ENCODE measurements at regions not wholly inside any gene's neighbourhood (a gene's known extent, or its start where the extent isn't known, plus 50 kb on each side); places are given as distances from the start of the nearest gene placed in this dataset.

DNA sequence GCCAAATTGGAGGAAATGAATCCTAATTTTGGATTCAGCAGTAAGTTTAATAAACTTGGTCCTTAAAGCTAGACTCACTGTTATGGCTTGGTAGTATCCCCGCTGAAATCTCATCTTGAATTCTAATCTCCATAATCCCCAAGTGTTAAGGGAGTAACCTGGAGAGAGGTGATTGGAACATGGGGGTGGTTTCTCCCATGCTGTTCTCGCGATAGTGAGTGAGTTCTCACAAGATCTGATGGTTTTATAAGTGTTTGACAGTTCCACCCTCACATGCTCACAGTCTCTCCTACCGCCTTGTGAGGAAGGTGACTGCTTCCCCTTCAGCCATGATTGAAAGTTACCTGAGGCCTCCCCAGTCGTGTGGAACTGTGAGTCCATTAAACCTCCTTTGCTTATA lies 824.5 kb upstream of the WWC1 start:
- no peak for DNase-seq (ENCODE audit: low read depth in 3 of 3)

DNA sequence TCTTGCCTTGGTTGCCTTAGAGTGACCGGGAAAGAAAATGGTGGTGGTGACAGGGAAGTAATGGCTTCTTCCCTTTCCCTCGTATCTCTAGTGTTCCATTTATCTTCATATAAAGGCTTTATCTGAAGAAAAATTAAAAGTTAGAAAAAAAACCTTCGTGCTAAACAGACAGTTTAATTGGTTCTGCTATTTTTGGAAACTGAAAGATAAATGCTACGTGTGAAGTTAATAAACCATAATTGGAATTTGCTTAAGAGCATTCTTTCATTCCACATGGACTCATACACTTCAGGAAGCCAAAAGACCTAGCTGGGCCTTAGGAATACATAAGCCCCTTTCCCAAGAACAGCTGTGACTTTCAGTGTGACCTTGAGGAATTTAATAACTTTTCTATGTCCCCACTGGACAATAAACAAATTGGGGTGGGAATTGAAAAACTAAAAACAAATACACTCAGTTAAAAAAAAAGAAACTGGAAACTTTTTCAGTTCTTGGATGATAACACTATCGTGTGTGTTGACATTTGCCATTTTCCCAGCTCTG lies 818.8 kb upstream of the WWC1 start:
- DNase-seq (ENCODE audit: low read depth in 3 of 3): no peak

DNA sequence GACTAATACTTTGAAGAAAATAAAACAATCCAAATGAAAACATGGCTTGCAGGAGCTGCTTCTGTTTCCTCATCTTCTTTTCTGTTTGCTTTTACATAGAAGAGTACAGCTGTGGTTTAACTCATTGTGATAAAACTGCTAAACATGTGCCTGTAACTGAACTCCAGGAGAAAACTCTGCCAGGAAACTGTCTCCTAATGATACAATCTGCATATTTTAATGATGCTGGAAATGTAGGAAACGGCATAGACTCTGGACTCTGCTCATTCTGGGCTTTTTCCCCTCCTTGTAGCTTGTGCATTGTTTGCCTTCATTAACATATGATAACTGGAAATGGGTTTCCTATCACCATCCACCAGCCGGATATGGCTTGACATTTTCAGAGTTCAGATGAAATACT lies 813.3 kb upstream of the WWC1 start:
- no peak for DNase-seq (ENCODE audit: low read depth in 3 of 3)

DNA sequence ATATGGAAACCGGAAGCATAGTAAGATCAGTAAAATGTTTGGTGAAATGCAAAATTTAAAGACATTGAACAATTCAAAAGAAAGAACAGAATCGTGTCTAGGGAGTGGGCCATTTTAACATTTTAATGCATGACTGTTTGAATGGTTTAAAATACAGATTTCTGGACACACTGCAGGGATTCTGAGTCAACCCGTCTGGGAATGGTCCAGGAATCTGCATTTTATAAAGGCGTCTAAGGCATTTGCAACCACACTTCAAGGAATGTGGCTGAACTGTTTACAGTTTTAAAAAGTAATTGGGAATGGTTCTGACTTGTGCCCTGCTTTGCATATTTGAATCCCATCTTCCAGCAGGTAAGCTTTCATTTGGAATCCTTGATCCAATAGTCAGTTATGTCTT lies 811.7 kb upstream of the WWC1 start:
- DNase-seq (ENCODE audit: low read depth in 3 of 3): no peak

DNA sequence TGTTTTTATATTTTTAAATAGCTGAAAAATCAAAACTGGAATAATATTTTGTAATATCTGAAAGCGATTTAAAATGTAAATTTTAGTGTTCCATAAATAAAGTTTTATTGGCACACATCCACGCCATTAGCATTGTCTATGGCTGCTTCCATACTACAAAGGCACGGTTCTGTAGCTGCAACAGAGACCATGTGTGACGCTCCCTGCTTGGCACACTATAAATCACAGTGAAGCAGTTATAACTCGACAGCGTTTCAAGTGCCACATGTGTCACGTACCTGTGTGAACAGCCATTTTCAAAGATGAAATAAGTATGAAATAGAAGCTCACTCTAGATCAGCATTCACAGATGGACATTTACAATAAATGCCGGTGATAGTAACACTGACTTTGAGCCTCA lies 810.1 kb upstream of the WWC1 start:
- DNase-seq (ENCODE audit: low read depth in 3 of 3): no peak

DNA sequence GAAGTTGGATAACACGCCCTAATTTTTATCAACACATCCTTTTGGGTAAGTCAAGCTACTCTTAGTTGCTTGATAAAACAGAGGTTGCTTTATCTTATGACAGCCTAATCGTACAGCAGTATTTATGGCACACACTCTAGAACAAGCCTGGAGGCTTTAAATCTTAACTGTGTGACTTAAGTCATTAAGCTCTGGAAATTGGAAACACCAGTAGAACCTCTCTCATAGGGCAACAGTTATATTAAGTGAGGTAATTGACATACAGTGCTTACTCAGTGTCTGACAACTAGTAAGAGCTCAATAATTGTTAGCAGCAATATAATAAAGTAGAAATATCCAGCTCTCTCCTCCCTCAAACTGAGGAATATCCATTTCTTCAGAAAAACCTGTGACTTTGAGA lies 808.9 kb upstream of the WWC1 start:
- DNase-seq (ENCODE audit: low read depth in 3 of 3): no peak

DNA sequence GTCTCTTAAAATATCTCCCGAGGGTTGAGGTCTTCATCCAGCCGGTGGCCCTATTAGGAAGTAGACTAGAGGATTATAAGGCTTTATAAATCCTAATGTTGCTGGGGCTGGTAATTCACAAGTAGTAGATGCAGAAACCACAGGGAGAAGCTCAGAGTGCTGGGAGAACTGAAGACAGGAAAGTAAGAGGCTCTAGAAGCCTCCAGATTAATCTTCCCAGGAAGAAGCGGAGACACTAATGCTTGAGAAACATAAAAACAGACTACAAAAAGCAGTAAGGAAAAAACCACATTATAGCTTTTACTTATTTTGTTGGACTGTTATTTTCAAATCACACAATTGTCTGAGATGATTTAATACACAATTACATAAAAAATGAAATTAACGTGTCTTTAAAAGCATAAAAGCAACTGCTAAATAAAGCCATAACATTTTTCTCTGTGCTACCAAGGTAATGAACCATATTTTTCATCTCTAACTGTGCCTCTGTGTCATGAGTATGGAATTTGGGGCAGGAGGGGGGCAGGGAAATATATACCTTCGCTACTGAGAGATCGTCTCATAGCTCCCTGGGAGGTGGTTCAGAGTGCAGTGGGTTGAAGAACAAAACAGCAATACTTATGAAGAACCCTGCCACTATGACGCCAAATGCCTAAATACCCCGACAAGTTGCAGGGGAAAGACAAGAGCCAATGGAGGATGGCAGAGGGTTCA lies 806.2 kb upstream of the WWC1 start:
- no peak for DNase-seq (ENCODE audit: low read depth in 3 of 3)

DNA sequence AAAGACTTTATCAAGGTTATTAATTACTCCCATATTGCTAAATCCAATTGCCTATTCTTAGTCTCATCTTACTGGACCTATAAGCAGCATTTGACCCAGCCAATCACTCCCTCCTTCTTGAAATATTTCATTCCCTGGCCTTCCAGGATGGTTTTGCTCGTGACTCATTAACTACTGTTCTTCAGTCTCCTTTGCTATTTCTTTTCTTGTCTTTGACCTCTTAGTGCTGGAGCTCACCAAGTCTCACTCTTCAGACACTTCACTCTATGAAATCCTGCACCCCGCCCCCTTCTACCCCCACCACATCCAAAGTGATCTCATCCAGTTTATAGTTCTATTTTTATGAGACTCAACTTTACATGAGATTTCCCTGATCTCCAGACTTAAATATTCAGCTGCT lies 803.1 kb upstream of the WWC1 start:
- no peak for DNase-seq (ENCODE audit: low read depth in 3 of 3)

DNA sequence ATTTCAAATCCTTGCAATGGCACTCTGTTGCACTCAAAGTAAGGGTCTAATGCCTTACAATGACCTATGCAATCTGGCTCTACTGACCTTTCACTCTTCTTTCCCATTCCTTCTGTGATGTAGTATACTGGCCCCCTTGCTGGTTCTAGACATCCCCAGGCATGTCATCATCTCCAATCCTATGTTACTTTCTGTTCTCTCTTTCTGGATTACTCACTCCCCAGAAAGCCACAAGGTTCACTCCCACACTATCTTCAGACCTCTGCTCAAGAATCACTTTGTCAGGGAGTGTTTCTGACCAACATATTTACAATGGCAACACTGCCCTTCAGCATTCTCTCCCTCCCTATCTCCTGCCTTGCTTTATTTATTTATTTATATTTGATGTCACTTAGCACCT lies 802.2 kb upstream of the WWC1 start:
- no peak for DNase-seq (ENCODE audit: low read depth in 3 of 3)

DNA sequence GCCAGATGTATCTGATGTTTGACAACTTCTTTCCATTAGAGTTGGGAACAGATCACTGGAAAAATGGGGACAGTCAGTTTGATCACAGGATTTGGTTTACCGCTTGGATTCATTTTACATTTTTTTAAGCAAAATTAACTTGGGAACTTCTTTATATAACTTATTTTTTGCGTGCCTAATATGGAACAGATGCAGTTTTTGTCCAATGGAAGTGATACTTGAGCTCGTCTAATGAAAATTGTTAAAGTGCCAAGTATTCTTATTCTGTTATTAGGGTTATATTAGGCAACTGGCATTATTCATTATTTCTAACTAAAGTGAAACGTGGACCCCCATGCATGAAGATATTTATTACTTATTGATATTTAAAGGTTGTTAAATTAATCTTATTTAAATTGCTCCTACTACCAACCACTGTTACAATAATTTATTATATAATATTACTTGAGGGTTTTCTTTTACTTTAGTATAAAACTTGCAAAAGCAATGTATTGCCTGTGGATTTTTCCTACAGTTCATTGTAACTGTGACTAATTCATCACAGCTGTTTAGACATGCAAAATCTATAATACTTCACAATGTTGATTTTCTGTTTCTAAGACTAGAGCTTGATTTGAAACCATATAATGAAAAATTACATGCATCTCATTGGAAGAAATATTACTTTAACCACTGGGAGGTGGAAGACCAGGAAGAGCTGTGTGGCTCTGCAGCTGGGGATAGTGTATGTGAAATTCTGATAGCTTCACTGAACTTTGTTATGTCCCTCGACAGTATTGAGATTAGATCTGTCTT lies 787.3 kb upstream of the WWC1 start:
- DNase-seq (ENCODE audit: low read depth in 3 of 3): no peak

DNA sequence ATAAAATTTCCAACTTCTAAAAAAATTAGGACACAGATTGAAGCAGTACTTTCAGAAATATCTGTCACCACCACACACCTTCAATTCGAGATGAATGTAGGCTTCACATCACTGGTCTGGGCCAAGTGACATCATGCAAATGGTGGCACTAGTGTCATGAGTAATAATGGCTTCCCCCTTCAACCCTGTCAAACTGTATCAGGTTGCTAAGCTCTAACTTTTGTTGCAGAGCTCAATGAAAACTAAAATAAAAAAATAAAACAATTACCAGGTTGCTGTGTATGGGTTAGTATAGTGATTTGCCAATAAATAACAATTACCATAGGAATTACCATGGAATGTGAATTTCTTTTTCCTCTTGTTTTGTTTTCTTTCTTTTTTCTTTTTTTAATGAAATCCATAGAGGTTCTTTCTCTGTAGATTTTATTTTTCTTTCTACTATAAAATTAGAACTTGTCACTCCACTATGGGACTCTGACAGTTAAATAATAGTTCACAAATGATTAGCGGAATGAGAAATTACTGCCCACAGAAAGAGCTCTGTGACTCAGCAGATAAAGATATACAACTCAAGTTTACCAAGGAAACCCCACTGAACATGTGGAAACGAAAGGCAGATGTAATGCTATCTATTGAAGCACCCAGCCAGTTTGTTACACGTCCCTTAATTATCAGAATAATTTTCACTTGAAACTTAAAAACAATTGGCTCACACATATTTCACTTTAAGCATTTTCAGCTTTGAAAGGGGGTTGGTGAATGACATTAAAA lies 783.8 kb upstream of the WWC1 start:
- DNase-seq (ENCODE audit: low read depth in 3 of 3): no peak

DNA sequence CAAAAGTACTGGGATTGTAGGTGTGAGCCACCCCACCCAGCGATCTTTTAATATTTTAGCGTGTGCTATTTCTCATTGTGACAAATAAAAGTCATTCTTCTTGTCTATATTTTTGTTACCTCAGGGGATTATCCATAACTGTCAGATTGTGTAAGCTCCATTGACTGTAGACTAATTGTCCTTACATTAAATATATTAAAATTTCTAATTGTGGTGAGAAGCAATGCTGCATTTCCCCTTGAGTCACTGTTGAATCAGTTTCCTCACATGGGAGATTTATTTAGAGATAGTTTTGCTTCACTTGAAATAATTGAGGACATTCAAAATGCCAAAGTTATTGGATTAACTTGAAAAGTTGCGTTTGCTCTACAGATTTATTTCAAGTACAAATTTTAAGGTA lies 782.4 kb upstream of the WWC1 start:
- DNase-seq (ENCODE audit: low read depth in 3 of 3): no peak

DNA sequence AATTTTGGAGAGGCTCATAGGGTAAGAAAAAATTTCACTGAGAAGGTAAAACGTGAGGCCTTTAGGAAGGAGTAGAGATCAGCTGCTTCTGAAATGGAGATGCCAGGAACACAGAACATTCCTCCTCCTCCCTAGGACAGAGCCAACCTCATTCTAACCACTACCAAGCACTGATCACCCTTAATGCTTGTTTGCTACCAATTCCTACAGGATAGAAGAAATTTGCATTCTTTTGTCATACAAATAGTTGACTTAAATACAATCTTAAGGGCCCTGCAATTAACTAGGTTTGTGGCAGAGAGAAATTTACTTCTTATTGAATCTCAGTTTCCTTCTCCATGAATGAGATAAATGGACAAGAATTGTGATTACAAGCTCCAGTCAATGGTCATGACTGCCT lies 780.2 kb upstream of the WWC1 start:
- no peak for DNase-seq (ENCODE audit: low read depth in 3 of 3)

DNA sequence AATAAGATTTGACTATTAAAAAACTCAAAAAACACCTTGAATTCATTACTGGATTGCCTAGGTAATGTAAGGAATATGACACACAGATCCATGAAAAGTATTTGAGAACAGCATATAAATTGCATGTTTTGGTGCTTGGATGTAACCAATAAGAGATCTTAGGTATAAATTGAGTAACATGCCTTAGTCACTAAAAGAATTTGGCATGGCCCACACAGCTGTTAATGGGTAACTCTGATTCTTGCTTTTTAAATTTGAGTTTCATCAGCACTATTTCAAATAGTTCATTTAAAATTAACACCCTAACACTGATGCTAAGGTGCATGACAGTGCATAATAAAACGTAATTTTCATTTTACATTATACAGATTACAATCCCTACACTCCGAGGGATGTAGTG lies 779.3 kb upstream of the WWC1 start:
- no peak for DNase-seq (ENCODE audit: low read depth in 3 of 3)

DNA sequence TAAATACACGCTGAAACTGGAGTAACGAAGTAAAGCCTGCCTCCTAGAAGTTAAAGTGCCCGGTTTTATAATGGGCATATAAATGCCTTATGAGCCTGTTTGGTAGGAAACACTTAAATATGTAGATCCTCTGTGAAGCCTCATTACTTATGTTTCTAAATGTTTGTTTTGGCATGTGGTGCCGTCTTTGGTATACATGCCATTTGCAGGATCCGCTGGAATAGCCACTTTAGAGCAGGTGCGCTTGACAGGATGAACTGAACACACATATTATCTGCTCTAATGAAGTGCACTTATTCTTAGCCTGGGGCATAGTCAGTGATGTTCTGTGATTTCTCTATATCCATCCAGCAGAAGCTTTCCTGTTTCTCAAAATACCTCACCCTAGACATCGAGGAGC lies 778.1 kb upstream of the WWC1 start:
- DNase-seq (ENCODE audit: low read depth in 3 of 3): no peak

DNA sequence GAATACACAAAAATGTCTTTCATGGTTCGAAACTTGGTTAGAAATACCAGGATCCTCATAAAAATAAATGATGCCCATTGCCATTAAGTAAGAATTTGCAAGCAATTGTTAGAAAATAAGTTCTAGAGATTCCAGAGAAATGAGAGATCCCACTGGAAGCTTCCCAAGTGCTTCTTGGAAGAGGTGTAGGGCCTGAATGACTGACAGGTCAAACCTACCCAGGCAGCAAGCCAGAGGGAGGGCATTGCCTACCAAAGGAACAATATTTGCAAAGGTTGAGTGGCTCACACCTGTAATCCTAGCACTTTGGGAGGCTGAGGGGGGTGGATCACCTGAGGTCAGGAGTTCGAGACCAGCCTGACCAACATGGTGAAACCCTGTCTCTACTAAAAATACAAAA lies 777.0 kb upstream of the WWC1 start:
- no peak for DNase-seq (ENCODE audit: low read depth in 3 of 3)

DNA sequence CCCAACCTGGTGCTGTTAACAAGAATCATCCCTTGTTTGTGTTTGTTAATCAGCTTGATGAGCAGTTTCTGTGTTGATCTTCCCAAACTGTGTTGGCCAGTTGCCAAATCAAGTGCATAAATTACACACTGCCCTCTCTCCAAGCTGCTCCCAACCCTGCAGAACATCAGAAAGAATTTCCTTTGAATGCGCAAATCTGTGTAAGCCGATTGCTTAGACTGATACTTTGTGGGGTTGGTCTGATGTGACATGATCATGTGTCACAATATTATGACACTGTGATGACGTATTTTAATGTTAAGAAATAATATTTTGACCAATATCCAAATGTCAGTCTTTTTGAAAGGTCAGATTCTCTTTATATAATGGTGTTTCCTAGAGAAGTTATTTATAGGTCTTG lies 766.4 kb upstream of the WWC1 start:
- DNase-seq (ENCODE audit: low read depth in 3 of 3): no peak

DNA sequence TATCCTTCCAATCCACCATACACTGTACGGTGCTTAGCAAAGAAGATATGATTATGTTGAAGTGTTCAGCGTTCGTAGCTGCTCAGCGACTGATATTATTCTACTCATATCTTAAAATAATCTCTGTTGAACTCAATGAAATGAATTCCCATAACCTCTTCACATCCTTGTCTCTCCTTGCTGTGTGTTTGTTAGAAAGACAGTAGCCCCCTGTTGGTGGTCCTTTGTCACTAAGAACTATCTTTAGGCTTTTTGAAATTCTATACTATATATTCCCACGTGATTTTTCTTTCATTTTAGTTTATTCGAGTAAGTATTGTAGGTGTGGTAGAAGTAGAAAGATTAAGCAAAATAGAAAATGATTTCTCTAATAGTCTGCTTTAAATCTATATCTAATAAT lies 762.8 kb upstream of the WWC1 start:
- DNase-seq (ENCODE audit: low read depth in 3 of 3): no peak

DNA sequence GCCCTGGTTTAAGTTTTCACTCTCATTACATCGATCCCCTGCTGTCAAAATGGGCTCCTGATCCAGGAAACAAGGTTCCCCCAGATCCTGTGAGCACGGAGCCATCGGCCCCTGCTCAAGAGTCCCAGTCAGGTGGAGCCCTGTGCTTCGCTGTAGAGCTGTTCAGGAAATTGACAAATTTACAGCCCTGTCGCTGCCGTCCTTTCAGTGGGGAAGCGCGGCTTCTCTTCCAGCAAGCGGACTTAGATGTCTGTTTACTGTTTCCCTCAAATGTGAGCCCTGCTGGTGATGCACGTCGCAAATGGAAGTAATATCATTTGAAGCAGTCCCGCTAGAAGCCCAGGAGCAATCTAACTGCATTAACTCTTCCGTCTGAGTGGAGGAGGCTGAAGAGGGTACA lies 760.9 kb upstream of the WWC1 start:
- DNase-seq (ENCODE audit: low read depth in 3 of 3): no peak

DNA sequence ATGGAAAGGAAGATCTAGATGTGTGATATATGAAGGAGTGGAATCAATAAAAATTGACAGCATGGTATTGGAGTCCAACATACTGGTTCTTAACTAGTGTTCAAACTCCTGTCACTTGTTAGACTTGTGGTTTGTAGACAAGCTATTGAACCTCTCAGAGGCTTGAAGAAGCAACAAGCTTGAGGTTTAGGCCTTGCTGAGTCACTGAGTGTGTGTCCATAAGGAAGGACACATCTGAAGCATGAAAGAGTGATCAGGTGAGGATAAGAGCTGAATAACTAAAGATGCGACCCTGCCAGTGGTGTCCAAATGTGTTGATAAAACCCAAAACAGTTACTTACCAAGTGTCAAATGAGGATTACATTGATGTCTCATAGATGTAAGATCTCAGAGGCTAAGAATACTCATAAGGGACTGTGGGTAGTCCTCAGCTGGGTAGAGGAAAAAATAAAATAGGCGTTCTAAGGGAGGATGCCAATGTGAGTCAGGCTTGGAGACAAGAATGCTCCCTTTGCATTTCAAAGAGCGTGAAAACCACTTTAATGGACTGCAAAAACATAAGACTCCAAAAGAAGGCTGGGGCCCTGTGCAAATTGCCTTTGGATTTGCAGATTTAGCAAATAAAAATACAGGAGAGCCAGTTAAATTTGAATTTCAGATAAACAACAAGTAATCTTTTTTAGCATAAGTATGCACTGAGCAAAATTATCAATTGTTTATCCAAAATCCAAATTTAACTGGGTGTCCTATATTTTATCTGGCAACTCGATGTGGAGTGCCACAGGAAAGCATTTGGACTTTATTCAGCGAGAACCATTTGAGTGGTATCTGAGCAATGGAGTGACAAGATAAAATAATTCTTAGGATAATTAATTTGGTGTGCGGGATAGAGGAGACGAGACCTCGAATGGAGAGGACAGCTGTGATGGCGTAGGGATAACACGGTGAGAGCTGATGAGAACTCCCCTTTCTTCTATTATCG lies 757.3 kb upstream of the WWC1 start:
- DNase-seq (ENCODE audit: low read depth in 3 of 3): no peak

DNA sequence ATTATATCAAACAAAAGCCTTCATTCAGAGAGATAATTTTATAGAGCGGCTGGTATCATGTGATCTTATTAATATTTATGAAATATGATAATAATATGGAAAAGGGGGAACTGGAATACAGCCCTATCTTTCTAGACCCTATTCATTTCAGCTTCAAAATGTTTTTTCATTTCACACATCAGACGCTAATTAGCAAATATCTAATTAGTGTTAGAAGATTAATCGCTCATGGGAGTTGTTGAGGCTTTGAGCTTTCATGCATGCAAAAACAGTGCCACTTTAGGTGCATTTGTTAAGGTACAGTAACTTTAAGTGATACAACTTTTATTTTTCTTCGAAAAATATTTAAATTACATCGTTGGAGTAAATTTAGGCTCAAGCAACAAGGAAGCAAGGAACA lies 751.7 kb upstream of the WWC1 start:
- DNase-seq (ENCODE audit: low read depth in 3 of 3): no peak
